ENCODE measurements at regions not wholly inside any gene's neighbourhood (a gene's known extent, or its start where the extent isn't known, plus 50 kb on each side); places are given as distances from the start of the nearest gene placed in this dataset.
"Not testable (repeated sequence)": the region's sequence is repeated elsewhere in the genome, so short reads cannot be mapped to it uniquely, and the experiment has no call there.

DNA sequence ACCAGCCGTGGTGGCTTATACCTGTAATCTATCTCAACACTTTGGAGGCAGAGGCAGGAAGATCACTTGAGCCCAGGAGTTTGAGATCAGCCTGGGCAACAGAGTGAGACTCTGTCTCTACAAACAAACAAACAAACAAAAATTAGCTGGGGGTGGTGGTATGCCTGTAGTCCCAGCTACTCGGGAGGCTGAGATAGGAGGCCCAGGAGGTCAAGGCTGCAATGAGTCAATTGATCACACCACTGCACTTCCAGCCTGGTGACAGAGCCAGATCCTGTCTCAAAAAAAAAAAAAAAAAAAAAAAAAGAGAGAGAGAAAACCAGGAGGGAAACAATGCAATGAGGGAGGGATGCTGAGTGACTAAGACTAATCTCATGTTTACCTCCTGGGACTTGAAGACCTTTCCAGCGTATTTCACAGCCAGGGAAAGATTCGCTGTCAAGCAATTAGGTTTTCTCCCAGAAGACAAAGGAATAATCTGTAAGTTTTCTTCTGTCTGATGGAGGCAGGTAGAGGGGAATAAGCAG is 51.1 kb upstream of the MIER3 start:
- DNase-seq: no peak

DNA sequence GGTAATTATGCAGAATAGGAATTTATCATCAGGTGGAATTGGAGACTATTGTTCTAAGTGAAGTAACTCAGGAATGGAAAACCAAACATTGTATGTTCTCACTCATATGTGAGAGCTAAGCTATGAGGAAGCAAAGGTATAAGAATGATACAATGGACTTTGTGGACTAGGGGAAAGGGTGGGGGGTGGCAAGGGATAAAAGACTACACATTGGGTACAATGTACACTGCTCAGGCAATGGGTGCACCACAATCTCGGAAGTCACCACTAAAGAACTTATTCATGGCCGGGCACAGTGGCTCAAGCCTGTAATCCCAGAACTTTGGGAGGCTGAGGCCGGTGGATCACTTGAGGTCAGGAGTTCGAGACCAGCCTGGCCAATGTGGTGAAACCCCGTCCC is 51.6 kb upstream of the MIER3 start:
- not testable (repeated sequence) for DNase-seq

DNA sequence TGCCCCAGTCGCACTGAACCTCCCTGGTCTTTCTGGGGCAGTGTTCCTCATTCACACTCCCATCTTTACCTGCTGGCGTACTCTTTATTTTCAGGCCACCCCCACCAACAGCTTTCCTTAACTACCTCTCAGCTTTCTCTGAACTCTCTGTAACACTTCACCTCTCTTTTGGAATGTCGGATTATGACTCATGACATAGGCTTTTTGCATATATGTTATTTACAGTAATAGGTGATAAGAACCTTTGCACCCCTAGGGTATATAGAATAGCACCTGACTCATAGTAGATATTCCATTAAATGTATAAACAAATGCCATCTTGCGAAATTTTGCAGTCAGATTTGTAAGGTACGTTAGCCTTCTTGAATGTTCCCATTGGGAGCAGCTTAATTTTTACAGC is 52.9 kb upstream of the MIER3 start:
- DNase-seq: no peak

DNA sequence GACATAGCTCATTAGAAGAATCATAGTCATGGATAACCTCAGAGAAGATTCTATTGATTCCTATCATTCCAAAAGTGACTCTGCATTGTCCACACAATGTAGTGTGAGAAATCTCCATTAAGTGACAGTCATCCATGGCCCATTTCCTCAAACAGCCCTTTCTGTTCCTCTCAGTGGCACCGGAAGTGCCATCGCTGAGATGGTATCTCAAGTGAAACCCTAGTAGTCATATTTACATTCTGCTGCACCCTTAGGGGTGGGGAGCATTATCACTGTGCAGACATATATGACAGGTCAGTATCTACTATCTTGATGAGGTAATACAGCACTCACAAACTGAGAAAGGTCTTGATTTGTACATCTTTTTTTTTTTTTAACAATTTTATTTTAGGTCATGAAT is 55.4 kb upstream of the MIER3 start:
- DNase-seq: no peak

DNA sequence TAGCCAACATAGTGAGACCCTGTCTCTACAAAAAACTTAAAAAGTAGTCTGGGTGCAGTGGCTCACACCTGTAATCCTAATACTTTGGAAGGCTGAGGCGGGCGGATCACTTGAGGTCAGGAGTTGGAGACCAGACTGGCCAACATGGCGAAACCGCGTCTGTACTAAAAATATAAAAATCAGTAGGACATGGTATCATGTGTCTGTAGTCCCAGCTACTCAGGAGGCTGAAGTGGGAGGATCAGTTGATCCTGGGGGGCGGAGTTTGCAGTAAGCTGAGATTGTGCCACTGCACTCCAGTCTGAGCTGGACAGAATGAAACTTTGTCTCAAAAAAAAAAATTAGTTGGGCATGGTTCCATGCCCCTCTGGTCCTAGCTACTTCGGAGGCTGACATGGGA is 57.9 kb upstream of the MIER3 start:
- DNase-seq: no peak

DNA sequence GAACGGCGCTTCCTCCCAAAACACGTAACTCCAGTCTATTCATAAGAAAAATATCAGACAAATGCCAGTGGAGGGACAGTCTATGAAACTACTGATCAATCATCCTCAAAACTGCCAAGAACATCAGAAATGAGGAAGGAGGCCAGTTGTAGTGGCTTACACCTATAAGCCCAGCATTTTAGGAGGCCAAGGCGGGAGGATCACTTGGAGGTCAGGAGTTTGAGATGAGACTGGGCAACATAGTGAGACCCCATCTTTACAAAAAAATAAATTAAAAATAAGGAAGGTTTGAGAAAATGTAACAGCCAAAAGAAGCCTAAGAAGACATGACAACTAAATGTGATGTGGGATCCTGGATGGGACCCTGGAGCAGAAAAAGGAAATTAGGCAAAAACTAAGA is 58.9 kb upstream of the MIER3 start:
- DNase-seq: no peak

DNA sequence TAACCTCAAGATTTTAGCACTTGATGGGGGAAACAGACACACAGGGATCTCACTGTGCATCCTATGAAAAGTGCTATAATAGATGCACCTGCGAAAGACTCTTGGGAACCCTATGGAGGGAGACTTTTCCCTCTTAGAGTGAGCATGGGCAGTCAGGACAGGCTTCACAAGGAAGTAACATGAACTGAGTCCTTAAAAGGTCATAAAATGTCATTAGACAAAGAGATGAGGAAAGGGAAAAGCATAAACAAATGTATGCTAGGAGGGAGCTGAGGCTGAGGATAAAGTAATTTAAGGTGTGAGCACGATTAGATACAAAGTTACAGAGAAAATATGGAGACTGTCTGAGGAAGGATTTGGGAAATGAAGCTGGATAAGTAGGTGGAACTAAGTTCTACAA is 60.6 kb upstream of the MIER3 start:
- DNase-seq: no peak

DNA sequence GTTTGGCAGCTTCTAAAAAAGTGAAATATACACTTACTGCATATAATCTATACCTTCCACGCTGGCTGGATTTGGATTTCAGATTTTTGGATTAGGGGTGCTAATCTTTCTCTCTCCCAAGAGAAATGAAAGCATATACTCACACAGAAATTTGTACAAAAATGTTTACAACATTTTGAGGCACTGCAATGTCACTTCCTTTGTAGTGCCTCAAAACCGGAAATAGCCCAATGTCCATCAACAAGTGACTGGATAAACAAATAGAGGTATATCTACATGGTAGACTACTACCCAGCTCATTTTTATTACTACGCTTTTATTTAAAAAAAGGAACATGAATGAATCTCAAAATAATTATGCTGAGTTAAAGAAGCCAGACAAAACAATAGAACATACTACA is 74.0 kb upstream of the MIER3 start:
- DNase-seq: no peak

DNA sequence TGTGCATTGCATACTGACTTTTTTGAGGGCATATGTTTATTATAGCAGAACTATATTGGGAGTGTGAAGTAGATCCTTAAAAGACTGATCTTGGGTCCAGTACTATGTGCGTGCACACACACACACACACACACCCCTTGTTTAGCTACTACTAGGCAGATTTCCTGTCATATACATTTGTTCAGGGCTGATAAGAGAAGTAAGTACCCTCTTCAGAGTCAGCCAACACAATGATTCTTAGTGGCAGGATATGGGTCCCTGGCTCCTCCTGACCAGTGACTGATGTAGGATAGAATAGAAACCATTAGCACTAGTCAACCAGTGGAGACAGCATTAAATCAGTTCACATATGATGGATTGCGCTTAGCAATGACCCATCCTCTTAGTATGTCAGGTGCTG is 76.2 kb upstream of the MIER3 start:
- DNase-seq: no peak

DNA sequence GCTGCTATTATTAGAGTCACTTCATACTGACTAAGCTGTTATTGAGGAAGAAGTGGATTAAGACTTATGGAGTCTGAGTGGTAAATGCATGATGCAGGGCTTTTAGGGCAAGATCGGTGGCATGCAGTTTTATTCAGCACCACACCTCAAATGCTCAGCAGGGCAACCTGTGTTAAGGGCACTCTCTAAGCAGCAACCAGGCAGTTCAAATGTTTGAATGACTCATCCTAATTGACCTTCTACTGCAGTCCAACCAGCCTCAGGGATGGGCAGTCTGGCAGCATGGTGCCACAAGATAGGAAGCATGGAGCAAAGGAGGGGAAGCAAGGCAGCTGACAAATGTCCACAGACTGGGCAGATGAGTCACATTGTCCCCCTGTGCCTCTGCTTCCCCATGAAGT is 80.2 kb upstream of the MIER3 start:
- no peak for DNase-seq

DNA sequence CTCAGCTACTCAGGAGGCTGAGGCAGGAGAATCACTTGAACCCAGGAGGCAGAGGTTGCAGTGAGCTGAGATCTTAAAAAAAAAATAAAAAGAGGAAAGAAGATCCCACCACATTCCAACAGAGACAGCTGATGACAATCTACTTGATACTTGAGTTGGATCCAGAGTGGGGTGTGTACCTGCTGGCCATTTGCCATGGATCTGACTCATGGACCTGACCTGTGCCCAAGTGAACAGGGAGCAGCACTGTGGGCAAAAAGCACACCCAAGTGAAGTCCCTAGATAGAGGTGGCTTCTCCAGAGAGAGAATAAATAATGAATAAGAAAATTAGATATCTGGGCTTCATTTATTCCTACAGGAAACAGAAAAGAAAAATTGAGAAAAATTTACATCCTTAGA is 81.2 kb upstream of the MIER3 start:
- no peak for DNase-seq

DNA sequence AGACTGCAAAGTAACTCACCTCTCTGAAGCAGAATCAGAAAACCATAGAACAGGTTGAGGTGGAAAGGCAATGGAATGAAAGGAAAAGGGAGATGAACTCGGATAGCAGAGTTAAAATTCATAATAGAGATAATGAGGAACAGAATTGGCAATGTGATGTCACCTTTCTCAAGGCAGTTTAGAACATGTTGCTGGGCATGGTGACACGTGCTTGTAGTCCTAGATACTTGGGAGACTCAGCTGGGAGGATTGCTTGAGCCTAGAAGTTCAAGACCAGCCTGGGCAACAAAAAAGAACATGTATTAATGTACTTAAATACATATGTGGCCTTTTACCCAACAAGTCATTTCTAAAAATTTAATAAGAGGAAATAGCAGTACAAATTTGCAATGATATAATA is 81.6 kb upstream of the MIER3 start:
- DNase-seq: no peak

DNA sequence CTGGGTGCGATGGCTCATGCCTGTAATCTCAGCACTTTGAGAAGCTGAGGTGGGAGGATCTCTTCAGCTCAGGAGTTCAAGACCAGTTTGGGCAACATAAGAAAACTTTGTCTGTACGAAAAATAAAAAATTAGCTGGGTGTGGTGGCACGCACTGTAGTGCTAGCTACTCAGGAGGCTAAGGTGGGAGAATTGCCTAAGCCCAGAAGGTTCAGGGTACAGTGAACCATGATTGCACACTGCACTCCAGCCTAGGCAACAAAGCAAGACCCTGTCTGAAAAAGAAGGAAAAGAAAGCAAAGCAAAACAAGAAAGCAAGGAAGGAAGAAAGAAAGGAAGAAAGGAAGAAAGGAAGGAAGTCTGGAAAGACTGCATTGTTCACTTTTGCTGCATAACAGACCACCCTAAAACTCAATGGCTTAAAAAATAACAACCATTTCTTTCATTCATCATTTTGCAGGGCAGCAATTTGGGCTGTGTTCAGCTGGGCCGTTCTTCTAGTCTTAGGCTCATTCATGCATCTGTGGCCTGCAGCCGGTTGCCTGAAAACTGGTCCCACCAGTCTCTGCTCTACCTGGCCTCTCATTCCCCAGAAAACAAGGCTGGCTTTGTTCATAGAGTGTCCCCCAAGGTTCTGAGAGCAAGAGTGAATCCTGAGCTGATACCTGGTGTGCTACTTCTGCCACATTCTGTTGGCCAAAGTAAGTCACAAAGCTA is 82.4 kb upstream of the MIER3 start:
- no peak for DNase-seq

DNA sequence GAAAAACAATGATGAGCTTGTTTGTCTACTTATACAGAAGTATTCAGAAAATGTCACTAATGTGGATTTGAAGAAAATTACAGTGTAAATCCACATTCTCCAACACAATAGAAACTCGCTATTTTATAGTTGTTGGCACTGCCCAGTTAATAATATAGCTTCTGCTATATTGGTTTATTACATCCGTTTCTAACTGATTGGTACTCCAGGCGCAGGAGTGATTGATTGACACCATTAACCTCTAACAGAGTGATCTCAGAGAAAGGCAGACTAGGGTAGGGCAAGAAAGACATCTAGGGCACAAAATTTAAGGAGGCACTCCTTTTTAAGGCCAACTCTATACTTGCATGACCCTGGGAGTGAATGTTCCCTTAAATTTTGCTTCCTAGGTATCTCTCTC is 84.0 kb upstream of the MIER3 start:
- no peak for DNase-seq

DNA sequence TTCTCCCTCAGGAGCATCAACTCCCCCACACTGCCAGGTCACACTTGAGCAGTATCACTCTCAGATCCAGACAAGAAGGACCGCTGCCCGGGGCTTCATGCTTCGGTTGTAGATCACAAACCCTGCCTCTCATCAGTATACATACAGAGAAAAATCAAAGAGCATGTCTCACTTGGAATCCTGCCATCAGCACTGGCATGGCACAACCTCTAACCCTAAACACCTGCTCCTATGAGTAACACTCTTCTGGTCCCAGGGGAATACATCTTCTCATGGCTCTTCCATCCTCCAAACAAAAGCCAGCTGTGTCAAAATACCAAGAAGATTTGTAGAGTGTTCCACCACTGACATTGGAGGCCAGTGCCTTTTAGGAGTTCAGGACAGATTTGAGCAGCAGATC is 84.8 kb upstream of the MIER3 start:
- no peak for DNase-seq

DNA sequence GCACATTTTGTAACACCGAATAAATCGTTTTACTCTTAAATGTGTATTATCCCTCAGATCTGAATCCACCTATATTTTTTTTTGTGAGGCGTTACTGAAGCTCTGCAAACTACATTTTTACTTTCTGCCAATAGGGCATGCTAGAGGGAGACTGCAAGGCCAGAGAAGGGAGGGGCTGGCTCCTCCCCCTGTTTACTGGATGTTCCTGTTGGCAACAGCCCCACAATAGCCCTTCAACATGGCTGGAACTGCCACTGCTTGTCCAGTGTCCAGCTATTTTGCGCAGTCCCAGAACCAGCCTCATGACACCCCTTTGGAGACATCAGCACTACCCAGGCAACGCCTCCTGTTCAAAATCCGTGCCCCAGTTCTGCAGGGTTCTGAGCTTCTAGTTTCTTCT is 85.4 kb upstream of the MIER3 start:
- DNase-seq: no peak

DNA sequence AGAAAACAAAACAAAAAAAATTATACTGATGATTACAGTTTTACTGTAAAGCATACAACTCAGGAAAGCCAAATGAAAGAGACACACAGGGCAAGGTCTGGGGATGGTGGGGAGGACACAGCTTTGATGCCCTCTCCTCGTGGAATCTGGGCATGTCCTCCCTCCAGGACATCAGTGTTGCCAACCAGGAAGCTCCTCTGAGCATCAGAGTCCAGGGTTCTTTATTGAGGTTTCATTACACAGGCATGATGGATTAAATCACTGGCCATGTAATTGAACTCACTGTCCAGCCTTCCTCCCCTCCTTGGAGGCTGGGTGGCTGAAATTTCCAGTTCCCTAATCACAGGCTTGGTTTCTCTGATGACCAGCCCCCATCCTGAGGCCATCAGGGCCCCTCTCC is 89.6 kb upstream of the MIER3 start:
- DNase-seq: no peak

DNA sequence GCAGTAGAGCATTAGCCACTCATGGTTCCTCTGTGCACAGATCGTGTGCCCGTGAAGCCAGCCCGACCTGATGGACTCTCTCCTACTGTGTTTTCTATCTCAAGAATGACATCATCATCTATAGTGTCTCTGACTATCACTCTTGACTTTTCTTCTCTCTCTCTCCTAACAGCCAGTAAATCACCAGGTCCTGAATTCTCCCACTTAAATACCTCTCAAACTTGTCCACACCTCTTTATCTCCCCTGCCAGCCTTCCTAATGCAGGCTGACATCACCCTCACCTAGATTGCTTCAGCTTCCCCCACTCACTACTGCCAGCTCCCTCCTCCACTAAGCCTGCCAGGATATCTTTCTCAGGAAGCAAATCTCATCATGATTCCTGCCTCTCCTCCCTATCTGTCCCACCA is 90.6 kb upstream of the MIER3 start:
- DNase-seq: no peak

DNA sequence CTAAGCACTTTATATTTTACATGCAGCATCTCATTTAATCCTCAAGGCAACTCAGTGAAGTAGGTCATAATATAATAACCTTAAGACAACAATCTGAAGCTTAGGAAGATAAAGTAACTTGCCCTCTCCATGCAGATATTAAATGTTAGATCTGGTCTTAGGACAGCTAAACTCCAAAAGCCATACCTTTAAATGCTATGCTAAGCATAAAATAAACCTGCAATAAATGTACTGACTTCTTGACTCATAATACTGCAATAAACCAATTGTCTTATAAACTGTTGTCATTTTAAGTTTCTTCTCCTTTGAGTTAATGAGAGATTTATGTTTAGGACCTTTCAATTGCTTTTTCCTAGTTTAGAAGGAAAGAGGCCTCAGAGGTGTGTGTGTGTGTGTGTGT is 102.2 kb upstream of the MIER3 start:
- no peak for DNase-seq

DNA sequence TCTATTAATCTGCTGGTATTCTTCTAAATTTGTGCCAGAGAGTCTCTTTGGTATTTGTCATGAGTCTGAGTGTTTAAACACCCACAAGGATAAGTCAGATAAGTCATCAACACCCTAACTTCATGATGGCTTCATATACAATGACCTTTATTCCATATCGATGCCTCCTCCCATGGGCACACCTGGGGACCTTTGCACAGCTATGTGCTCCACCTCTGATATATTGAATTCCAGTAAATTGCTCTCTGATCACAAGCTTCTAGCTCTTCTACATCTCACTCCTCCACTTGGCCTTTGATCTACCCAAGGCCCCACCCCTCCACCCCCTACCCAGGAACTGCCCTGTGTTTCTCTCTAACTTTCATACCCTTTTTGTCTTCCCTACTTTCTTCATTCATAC is 102.7 kb upstream of the MIER3 start:
- DNase-seq: no peak

DNA sequence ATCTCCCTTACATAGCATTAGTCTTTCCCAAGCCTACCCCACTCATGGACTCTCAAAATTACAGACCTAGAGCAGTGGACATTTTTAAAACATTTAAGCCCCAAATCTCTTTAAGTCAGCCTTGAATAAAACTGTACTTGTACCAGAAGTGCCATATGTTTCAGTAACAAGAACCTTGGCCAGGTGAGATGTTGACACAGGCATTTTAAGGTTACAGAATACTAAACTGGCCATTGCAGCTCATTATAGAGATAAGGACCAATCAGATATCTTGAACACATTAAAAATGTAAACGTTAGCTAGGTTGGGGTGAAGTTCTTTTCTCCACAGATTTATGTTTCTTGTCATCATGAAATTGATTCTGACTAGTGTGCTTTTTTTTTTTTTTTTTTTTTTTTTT is 103.8 kb upstream of the MIER3 start:
- no peak for DNase-seq

DNA sequence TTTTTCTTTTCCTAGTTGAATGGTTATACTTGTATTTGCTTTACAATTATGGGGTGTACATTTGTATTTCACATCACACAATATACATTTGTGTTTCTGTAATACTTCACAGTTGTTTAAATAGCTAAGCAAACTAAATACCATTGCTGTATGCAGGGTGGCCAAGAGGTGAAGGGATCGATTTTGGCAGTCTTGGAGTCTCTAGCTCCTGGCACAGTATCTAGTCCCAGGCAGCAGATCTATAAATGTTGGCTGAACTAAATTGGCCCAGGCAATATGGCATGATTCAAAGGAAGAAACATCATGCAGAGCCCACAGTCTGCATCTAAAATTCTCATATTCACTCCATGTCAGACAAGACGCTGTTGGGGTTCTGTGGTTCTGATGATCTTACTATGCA is 110.1 kb upstream of the GPBP1 start:
- no peak for DNase-seq

DNA sequence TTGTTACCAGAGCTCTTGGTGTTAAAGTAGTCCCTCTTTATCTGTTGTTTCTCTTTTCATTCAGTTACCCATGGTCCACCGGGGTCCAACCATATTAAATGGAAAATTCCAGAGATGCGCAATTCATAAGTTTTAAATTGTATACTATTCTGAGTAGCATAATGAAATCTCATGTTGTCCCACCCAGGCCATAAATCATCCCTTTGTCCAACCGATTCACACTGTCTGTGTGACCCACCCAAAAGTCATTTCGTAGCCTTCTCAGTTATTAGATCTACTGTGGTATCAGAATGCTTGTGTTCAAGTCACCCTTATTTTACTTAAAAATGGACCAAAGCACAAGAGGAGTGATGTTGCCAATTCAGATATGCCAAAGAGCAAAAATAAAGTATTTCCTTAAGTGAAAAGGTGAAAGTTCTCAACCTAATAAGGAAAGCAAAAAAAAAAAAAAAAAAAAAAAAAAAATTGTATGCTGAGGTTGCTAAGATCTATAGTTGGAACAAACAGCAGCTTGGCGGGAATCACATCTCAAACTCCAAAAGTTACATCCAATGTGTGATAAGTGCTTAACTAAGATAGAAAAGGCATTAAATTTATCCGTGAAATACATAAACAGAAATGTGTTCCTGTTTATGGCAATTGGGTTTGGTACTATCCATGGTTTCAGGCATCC is 106.8 kb upstream of the GPBP1 start:
- no peak for DNase-seq

DNA sequence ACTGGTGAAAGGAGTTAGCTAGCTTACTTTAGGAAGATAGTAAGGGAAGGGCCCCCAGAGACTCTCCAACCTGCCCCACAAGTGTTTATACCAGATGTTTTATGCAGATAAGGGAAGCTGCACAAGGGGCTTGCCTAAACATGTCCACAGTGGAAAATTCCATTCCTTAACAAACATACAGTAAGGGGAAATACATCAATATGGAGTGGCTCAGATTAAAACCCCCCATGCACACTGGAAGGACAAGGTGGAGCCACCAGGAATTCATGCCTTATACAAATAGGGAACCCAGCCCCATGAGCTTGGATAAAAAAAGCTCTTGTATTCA is 106.3 kb upstream of the GPBP1 start:
- DNase-seq: no peak
